ENCODE measurements at regions not wholly inside any gene's neighbourhood (a gene's known extent, or its start where the extent isn't known, plus 50 kb on each side); places are given as distances from the start of the nearest gene placed in this dataset.
"Not testable (repeated sequence)": the region's sequence is repeated elsewhere in the genome, so short reads cannot be mapped to it uniquely, and the experiment has no call there.

DNA sequence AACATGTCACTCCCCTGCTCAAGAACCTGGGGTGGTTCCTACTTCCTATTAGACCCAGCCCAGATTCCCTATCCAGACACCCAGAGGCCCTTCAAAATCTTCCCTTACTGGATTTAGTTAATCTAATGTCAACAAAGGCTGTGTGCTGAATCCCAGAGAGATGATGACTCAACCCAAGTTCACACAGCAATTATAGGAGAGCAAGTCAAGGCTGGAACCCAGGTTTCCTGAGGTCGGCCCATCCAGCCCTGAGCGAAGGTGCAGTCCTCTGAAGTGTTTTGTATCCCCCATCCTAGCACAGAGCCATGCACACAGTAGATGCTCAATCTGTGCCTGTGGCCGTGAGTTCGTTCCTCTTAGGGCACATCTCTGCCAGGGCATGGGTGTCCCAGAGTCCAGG lies 452.1 kb downstream of the GOLGA6L6 start:
- DNase-seq: not testable (repeated sequence)

DNA sequence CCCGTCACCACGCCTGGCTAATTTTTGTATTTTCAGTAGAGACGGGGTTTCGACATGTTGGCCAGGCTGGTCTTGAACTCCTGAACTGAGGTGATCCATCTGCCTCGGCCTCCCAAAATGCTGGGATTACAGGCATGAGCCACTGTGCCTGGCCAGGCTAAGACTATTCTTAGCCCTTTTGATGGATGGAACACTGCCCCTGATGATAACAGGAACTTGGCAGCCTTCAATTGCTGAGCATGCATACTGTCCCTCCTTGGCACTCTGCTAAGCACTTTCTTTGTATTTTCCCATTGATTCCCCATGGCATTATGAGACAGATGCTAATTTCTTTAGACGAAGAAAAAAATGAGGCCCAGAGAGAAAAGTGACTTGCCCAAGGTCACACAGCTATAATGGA lies 457.6 kb downstream of the GOLGA6L6 start:
- not testable (repeated sequence) for DNase-seq

DNA sequence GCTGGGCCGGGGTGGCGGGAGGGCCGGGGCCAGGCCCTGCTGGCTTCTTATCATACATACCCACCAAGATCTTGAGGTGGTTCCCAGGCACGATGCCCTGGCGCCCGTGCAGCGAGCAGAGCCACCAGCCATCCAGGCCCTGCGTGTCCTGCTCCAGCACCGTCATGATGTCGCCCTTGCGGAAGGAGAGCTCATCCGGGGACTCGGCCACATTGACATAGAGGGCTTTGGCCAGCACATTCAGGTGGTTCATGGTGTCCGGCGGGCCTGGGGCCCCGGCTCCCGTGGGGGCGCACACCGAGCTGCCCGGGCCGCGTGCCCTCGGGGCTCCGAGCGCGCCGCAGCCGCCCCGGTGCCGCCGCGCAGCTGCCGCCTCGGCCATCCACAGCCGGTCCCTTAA lies 467.5 kb downstream of the GOLGA6L6 start:
- DNase-seq: not testable (repeated sequence)

DNA sequence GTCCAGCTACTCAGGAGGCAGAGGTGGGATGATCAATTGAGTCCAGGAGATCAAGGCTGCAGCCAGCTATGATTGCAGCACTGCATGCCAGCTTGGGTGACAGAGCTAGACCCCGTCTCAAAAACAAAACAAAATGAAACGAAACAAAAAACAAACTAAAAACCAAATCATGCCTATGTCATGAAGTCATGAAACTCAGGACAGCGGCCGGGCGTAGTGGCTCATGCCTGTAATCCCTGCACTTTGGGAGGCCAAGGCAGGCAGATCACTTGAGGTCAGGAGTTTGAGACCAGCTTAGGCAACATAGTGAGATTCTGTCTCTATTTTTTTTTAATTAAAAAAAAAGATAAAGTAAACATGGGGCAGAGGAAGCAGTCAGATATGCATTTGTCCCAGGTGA lies 472.6 kb downstream of the GOLGA6L6 start:
- DNase-seq: not testable (repeated sequence)

DNA sequence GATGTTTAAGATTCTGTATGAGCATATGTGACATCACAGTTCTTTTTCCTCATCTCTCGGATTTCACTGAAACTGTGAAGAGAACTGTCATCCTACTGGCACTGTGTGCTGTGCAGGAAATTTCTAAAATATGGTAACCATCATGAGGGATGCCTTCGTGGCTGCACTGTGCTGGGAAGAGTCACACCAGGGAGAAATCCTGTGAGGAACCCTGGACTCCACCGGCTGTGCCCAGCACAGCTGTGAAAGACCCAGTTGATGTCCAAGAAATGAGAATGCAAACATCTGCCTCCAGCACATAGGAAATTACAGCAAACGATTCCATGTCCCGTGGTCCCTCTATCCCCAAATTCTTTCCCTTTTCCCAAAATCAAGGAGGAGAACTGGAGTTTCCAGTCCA lies 475.4 kb downstream of the GOLGA6L6 start:
- not testable (repeated sequence) for DNase-seq

DNA sequence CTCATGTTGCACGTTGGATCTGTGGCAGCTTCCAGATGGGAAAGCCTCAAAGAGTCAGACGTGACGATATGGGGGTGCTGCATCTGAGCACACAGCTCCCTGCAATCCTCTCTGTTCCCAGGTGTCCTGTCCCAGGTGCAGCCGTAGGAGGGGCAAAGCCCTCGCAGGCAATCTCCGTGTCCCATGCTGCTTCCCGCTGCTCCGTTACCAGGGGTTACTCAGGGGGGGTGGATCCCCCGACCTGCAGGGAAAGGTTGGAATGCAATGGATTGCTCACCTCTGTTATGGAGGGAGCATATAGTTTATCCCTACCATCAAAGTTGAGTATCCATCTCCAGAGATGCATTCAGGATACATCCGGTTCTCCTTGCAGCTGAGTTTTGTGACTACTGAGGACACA lies 476.1 kb downstream of the GOLGA6L6 start:
- DNase-seq: not testable (repeated sequence)

DNA sequence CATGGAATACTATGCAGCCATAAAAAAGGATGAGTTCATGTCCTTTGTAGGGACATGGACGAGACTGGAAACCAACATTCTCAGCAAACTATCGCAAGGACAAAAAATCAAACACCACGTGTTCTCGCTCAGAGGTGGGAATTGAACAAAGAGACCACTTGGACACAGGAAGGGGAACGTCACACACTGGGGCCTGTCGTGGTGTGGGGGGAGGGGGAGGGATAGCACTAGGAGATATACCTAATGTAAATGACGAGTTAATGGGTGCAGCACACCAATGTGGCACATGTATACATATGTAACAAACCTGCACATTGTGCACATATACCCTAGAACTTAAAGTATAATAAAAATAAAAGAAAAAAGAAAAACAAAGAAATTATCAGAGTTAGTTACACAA lies 478.4 kb downstream of the GOLGA6L6 start:
- DNase-seq: not testable (repeated sequence)

DNA sequence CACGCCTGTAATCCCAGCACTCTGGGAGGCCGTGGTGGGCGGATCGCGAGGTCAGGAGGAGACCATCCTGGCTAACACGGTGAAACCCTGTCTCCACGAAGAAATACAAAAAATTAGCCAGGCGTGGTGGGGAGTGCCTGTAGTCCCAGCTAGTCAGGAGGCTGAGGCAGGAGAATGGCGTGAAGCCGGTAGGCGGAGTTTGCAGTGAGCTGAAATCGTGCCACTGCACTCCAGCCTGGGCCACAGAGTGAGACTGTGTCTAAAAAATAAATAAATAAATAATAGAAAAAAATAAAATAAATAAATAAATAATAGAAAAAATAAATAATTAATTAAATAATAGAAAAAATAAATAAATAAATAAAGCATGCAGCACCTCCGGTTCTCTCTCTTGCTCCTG lies 480.8 kb downstream of the GOLGA6L6 start:
- DNase-seq: not testable (repeated sequence)

DNA sequence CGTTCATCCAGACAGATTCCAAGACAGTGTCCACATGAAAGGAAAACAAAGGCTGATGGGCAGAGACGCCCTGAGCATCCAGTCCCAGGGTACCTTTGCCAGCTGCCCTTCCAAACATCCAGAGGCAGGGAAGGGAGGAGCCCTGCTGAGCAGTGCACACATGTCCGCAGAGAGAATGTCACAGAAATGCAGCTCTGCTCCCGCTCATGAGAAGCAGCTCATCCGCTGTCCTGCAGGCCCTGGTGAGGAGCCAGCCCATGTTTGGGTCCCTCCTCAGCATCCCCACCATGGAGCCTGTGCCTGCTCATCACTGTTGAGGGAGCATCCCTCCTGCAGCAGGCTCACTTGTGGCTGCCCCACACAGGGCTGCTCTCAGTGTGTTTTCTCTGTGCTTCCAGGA lies 484.7 kb downstream of the GOLGA6L6 start:
- DNase-seq: not testable (repeated sequence)

DNA sequence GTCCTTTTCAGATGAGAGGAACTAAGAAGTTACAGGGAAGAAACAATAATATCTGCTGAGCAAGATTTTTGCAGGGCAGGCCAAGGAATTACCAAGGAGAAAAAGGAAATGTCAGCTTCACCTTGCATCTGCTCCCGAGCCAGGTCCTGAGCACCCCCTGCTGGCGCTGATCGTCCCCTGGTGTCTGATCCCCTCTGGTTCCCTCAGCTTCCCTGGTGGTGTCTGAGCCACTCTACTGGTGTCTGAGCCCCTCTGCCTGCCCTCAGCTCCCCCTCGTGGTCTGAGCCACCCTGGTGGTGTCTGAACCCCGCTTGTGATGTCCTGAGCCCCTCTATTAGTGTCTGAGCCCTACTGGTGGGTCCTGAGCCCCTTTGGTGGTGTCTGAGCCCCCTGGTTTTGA lies 485.7 kb downstream of the GOLGA6L6 start:
- DNase-seq: not testable (repeated sequence)

DNA sequence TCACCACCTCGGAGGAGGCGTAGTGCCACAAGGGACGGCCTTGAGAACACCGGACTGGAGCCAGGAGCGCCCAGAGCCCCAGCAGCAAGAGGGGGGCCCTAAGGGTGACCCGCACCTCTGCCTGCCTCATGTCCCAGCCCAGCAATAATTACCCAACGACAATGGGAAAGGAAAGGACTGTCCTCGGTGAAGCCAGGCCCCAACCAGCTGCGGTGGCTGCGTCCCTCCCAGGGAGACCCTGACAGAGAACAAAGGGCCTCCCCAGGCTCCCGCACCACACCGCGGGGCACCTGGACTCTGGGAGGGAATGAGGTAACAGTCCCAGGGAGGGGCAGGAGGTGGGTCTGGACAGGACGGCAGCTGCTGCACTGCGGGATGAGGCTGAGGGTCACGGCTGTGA lies 493.4 kb downstream of the GOLGA6L6 start:
- DNase-seq: not testable (repeated sequence)

DNA sequence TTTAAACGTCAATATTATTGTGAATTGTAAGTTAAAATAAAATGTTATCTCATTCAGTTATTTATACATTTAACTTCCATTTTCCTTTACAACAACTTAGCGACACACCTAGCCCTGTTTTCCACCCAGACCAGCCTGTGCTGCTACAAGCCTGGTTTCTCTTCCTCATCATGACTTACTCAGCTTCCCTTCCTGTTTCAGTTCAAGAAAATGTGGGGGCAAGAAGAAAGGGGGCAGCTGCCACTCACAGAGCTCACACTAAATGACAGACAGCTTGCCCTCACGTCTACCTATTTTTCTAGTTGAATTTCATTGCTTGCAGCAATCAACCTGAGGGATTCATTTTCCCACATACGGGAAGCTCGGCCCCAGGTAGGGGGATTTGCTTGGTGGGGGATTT lies 496.4 kb downstream of the GOLGA6L6 start:
- DNase-seq: not testable (repeated sequence)

DNA sequence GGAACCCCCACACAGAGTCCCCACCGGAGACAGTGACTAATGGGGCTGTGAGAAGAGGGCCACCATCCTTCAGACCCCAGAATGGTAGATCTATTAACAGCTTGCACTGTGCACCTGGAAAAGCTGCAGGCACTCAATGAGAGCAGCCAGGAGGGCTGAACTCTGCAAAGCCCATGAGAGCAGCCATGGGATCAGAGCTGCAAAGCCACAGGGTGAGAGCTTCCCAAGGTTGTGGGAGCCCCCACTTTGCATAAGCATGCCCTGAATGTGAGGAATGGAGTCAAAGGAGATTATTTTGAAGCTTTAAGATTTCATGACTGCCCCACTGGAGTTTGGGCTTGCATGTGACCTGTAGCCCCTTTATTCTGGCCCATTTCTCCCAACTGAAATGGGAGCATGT lies 500.9 kb downstream of the GOLGA6L6 start:
- DNase-seq: not testable (repeated sequence)

DNA sequence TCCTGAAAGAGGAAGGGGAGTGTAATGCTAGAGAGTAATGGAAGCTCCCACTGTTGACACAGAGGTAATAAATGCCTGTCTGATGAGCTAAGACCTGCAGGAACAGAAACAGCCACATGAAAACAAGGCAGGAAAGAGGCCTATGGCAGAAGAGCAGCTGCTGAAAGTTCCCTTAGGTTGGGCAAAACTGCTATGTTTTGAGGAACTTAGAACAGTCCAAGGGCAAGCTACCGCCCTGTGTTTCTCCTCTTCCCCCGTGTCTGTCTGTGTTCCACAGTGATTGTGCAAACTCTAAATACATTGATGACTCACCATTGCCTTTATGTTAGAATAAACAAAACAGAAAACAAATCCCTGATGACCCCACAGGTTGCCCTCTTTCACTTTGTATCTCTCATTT lies 516.6 kb downstream of the GOLGA6L6 start:
- not testable (repeated sequence) for DNase-seq

DNA sequence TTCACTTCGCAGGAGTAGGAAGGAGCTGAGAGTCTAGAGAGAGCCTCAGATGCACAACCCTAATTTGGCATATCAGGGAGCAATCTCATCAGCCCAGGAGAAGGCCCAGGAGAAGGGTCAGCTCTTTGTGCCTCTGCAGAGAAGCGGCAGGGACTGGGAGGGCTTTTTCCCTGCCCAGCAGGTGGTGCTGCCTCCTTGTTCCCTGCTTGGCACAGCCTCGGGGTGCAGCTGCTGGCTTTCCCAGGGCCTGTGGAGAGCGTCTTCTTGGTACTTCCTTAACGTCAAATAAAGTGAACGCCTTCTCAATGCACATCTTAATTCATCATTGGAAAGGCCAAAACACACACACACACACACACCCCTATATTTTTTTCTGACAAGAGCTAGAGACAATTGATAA lies 519.3 kb downstream of the GOLGA6L6 start:
- DNase-seq: not testable (repeated sequence)

DNA sequence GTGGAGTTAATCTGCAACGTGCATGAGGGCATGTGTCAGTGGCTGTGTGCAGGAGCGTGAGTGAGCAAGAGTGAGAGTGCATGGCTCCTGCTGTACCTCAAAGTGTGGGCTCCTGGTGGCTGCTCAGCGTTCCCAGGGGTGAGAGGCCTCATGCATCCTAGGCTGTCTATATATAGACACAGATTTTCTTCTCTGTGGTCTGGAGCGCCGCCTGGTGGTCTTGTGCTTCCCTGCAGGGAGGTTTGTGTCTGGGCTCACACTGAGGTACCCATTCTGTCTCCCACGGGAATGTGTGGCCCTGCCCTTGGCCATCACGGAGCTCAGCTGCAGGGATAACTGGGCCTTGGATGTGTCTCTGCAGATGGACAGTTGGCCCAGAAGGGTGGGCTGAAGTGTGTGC lies 520.2 kb downstream of the GOLGA6L6 start:
- DNase-seq: not testable (repeated sequence)

DNA sequence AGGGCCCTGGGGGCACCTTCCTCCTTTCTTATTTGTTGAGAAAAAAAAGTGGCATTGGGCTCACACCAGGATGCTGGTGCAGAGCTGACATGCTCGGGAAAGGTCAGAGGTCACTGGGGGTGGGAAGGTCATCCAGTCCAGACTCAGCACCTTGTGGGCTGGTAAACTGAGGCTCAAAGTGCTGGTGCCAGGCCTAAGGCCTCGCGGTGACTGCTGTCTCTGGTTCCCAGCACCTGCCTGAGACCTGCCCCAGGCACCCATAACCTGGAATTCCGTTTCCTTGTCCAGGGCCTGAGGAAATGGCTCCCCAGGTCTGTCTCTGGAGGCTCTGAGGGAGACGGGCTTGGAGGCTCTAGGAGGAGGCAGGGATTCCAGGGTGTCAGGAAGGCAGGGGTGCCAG lies 521.0 kb downstream of the GOLGA6L6 start:
- DNase-seq: not testable (repeated sequence)

DNA sequence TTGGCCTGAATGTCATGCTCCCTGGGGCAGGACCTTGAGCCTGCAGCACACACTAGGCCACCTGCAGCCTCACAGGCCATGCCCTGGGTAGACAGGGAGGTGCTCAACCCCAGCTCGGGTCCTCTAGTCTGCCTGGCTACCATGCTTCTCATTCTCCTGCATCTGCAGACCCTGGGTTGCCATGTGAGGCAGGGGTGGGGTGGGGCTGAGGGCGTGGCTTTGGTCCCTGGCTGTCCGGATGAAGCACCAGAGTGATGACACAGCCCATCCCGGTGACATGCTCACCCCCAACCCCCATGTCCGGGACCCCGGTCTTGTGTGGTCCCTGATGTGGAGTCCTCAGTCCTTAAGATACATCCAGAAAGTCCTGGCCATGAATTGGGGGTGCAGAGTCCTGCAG lies 521.8 kb downstream of the GOLGA6L6 start:
- not testable (repeated sequence) for DNase-seq

DNA sequence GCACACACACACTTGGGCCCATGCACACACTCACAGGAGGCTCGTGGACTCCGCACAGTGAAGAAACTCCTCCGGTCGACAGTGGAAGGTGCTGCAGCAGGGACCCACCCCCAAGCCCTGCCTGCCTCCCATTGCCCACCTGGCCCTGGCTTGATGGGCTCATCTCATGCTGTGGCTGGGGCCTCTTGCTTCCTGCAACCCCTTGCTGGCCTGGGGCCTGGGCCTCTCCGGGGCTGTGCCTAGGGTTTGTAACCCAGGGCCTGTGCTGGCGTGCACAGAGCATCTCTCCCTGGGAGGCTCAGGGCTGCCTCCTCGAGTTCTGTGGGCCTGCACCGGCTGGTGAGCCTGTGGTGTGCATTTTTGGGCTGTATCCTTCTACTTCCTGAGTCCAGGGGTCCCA lies 524.0 kb downstream of the GOLGA6L6 start:
- DNase-seq: not testable (repeated sequence)

DNA sequence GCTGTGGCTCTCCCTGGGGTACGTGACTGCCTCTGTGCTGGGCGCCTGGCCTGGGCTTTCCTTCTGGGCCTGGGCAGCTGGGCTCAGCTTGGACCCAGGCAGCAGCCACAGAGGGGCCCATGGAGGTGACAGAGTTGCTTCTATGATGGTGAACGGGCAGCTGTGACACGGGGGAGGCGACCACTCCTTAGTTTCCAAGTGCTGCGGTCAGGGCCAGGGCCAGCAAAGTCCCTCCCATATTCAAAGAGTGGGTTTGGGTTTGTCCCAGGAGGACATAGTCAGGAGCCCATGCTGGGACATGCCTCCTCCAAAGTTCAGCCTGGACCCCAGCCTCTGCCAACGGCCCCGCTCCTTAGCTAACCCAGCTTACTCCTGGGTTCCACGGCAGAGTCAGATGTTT lies 524.7 kb downstream of the GOLGA6L6 start:
- not testable (repeated sequence) for DNase-seq

DNA sequence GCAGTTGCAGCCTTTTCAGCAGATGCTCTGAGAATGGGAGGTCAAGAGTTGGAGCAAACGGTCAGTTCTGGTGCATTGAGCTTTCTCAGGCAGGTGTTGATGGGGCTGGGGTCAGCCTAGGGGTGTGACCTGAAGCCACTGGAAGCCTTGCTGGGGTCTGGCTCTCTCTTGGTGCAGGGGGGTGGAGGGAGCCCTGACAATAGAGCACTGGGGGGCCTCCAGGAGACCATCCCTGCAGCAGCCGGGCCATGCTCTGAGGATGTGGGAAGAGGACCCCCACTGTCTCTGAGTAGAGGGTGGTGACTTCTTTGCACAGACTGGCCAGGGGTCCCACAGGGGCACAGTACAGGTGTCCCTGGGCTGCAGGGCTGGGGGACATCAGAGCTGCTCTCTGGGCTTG lies 528.8 kb downstream of the GOLGA6L6 start:
- not testable (repeated sequence) for DNase-seq

DNA sequence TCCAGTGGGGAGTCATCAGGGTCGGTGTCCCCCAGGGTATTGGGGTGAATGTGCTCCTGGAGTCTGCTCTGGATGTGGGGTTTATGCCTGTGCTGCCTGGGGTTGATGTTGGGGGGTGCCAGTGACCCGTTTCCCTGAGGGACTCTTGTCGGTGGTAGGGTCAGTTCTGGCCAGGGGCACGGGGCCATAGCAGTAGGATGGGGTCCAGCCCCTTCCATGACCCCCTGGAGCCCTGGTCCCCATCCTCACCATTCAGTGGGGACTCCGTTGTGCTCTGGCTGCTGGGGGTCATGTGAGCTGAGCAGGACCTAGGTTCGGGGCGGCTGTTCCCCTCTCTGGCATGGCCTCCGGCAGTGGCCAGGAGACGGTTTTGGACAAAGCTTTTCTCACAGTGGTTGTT lies 530.8 kb downstream of the GOLGA6L6 start:
- DNase-seq: not testable (repeated sequence)

DNA sequence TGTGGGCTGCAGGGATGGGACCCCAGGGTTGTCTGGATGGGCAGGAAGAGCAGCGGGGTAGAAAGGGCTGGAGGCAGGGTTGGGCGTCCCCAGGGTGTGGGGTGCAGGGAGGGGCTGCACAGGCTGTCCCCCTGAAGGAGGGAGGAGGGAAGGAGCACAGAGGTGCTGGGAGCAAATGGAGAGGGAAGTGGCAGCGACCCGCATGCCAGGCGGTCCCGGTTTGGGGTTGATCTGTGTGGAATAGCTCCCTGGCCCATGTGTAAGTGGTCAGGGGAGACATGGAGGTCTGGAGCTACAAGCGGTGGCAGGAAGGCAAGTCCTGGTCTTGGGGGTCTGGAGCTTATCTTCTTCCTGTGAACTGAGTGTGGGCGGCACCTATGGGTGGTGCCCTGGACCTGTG lies 532.0 kb downstream of the GOLGA6L6 start:
- not testable (repeated sequence) for DNase-seq

DNA sequence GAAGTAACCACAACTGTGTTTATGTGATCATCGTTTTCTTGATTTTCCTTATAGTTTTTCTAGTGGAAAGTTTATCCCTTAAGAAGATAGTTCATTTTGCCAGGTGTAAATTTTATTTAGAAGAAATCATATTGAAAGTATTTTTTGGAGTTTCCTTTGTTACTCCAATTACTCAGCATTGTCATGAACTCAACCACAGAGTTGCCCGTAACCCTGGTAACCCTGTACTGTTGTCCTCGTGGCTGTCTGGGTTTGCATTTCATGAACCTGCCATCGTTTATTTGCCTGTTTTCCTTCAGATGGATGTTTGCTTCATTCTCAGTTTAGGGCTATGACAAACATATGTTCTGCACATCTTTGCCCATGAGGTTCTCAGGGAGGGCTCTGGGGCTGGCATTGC lies 534.3 kb downstream of the GOLGA6L6 start:
- DNase-seq: not testable (repeated sequence)

DNA sequence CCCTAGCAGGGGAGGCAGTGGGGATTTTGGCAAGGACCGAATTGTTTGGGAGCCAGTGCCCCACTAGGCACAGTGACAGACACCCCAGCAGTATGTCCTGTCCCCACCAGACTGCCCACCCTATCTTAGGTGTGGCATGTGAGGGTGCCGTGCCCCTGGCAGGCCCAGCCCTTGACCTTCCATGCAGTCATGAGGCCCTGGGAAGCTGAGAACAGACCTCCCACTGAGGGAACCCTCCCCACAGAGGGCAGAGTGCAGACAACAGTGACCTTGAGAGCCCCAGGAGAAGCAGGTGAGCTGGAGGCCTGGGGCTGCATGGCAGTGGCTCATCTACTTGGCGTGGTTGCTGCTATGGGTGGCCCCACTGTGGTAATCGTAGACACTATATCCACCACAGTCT lies 538.1 kb downstream of the GOLGA6L6 start:
- not testable (repeated sequence) for DNase-seq

Data from muscle of back (tissue), 3 donors.